NCI-H2029 (cell line): ENCODE measurements at regions not wholly inside any gene's neighbourhood (a gene's known extent, or its start where the extent isn't known, plus 50 kb on each side); places are given as distances from the start of the nearest gene placed in this dataset.

ENCODE experiments used
- DNase-seq: peaks from one replicate; lab custom pipeline; 2025; lab: John Stamatoyannopoulos, UW

DNA sequence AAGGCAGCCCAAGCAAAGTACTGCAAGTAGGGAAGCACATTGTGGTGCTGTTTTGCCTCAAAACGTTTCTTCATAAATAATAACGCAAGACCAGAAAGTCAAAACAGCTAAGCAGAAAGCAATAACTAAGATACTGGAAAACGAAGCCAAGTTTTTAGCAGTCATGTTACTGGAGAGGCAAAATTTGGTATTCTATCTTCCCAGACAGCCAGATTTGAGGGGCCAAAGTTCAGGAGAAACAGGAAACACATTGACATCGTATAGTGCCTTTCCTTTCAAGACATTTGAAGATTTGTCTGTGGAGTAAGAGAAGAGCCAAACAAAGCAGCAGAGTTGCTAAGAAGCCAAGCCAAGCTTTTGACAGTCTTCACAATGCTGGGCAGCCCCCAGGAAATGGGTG is 843.6 kb upstream of the NECTIN3 start:
- DNase-seq: no peak

DNA sequence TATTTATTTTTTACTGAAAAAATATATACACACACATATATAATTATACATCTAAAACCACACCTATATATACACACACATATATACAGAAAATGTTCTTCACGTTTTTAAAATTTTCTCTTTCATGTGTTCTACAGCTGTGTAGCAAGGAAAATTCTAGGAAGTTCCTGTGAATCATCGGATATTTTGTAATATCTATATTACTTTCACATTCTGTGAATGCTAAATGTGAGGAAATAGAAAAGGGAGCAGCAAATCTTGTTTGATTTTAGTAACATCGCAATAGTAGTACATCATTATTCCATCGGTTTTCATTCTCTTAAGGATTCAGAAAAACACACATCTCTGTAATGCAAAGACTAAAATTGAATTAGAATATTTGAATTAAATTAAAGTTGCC is 836.8 kb upstream of the NECTIN3 start:
- DNase-seq: no peak

DNA sequence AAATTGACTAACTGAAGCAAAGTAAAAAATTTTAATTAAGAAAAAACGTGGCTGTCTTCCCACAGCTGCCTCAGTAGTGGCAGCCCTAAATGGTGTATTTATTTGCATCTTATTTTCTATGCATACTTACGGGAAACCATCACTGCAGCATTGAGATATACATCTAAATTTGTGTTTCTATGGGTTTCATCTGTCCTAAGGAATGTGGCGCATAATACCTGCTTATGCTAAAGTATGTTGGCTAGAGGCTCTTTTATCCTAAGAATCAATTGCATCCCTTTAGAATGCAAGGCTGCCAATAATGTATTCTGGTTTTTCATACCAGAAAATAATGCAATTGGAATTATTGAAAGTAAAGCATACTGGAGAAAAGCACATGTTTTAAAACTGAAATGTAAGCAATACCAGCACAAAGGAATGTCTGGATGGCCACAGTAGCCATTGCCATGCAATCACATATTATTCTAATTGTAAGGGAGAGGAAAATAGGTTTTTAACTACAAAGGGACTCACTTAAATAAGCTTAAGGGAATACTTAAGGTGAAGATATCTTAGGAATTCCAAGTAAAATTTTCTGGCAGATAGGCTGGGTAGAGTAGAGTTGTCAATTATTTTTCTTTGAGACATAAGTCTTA is 834.5 kb upstream of the NECTIN3 start:
- no peak for DNase-seq

DNA sequence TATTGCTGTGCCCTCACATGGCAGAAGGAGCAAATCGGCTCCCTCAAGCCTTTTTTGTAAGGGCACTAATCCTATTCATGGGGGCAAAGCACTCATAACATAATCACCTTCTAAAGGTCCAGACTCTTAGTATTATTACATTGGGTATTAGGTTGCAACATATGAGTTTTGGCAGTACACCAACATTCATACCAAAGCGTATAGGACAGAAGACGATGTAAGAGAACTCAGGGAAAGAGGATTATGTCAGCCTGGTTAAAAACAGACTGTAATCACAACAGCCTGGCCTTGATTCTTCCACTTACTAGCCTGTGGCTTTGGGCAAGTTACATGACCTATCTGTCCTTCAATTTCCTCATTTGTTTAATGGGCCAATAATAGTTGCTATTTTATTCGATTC is 828.5 kb upstream of the NECTIN3 start:
- peak; percentile 9 for DNase-seq

DNA sequence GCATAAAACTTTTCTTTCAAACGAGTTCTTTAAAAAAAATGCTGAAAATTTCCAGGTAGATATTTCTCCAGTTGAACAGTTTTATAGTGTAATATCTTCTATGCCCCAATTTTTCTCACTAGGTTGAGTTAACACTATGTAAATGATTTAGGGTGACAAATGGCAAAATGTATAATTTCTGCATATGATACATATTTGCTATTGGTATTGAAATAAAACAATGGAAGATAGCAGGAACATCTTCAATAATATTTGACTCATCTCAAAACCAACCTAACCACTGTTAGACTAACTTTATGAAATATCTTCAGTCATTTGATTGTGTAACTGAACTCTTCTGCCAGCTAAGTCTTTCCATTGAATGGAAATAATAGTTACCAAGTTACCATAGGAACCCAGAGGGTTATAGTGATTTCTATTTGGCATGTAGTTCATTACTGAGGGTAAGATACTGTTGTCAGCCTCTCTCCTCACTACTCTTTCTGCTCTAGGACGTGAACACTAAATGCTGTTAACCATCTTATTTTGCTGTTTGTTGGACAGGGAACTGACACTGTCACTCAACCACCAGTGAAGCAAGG is 824.7 kb upstream of the NECTIN3 start:
- no peak for DNase-seq

DNA sequence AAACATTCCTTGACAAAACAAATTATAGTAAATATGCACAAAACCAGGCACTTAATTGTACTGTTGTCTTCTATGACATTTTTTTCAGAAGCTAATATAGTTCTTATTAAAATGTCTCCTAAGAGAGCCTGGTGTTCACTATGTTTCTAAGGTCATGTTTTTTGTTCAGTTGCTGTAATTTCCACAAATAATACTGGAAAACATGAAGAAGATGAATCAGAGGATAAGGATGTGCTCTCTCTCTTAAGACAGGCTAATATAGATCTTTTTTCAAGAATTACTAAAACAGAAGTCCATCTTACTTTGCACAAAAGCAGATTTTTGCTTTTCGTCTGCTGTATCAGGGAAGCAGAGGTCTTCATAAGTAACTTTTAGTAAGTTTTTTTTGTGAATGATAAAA is 823.0 kb upstream of the NECTIN3 start:
- no peak for DNase-seq

DNA sequence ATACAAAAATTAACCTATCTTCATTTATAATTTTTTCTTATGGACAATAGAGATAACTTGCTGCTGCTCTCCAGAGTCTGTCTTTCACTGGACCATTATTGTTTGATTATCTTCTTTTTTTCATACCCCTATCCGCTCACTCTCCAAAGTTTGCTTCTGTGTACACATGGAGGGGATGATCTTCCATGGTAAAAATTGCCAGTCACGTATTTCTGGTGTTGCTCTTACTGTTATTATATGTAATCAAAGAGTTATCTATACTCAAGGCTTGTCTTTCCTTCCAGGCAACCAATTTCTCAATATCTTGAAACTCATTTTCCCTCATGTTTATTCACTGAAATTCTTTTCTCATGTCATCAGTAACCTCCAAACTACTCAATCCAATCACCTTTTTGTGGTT is 817.8 kb upstream of the NECTIN3 start:
- DNase-seq: no peak

DNA sequence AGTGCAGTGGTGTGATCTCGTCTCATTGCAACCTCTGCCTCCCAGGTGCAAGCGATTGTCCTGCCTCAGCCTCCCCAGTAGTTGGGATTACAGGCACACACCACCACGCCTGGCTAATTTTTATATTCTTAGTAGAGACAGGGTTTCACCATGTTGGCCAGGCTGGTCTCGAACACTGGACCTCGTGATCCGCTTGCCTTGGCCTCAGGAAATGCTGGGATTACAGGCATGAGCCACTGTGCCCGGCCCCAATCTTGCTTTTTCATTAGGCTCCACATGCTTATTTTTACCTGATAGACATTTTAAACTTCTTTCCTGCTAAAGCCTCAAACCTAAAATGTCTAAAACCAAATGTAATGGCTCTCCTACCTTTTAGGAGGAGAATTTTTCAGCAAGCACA is 817.0 kb upstream of the NECTIN3 start:
- no peak for DNase-seq

DNA sequence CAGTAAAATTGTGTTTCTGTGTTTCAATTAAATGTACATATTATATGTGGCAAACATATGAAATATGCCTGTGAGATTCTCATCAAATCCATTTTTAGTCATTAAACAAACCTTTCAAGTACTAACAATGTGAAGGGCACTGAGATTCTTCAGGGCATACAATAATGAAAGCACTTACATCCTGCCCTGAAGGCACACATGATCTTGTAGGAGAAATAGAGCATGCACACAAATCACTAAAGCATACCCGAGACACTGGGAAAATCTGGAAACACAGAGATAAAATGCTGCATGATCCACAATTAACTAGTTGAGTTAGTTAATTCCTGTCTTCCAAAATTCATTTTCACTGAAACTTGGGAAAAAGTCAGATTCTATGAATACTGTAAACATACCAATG is 810.5 kb upstream of the NECTIN3 start:
- no peak for DNase-seq

DNA sequence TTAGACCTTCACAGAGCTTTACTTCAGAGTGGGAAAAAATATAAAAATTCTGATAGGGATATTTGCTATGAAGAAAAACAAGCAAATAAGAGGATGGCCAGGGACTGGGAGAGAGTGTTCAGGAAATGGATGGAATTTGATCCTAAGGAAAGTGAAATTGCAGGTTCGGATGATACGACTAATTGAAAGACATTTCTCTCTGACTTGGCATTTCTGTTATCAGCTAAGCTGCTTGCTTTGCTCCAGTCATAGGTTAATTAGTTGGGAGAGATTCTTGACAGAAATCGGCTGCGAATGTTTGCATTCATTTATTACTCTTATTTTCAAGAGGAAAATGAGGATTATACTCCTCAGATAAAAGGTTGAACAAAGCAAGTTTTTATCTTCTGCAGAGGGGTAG is 808.7 kb upstream of the NECTIN3 start:
- DNase-seq: no peak

DNA sequence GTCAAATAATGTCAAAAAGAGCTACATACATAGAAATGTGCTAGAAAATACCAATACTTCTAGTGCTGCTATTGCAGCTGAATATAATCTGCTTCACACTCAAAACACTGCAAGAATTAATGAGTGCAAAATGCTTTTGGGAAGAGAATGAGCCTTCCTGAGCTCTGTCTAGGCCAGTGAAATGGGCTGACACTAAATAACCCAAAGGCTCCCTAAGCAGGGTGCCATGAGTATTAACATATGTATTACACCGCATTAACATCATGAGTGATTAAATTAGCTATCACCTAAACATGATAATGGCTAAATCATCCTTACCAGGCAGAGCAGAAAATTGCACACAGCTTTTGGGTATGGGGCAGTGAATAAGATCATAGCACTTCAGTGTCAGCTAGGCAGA is 806.3 kb upstream of the NECTIN3 start:
- no peak for DNase-seq

DNA sequence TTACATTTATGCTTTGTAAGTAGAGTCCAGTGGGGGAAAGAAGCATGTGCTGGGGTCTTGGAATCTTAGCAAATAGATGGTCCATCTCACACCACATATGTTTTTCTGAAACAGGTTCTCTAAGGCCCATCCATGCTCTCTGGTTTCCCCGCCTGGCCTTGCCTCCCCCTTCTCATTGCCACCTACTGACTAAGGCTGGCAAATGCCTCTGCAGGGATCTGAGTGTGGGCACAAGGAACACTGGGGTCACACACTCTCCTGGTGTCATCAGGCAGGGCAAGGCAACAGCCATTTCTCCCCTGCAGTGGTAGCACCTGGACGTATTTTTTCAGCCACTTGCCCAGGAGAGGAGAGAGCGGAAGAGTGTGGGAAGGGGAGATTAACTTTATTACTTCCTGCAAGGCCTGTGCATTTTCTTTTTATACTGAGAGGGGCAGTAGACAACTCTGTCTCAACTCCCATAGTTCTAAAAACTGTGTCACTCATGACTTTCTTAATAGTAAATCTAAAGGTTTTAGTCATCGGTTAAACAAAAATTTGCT is 804.2 kb upstream of the NECTIN3 start:
- DNase-seq: no peak

DNA sequence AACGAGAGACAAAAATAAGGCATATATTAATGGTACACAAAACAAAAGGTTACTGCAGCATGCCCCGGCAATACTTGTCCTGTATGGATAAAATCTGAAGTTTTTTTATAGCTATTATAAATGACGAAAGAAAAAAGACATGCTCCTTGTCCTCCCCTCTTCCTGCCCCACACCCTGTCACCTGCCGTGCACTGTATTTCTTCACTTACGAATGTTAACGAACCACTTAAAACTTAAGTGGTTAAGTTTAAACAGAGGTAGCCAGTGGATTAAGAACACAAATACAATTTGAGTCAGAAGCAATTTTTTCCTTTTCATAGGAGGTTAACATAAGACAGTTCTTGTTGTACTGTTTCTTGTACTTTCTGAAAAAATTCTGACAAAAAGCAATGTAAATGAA is 799.1 kb upstream of the NECTIN3 start:
- no peak for DNase-seq

DNA sequence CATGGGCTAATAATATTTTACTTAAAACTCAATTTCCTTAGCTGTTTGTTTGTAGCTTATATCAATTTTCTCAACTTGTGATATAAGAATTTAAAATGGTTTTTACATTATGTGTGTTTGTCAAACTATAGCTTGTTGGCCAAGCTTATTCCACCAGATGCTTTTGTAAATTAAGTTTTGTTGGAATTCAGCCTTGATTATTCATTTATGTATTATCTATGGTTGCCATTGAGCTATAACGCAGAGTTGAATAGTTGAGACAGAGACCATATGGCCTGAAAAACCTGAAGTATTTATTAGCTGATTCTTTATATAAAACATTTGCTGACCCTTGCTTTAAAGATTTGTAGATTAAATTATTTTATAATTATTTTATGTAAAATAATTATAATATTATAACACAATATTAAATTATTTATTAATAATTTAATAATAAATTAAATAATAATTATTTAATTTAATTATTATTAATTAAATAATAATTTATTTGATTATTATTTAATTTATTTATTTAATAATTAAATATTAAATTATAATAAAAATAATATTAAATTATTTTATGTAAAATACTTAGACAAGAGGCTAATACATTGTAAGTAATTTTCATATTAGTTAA is 779.6 kb upstream of the NECTIN3 start:
- no peak for DNase-seq

DNA sequence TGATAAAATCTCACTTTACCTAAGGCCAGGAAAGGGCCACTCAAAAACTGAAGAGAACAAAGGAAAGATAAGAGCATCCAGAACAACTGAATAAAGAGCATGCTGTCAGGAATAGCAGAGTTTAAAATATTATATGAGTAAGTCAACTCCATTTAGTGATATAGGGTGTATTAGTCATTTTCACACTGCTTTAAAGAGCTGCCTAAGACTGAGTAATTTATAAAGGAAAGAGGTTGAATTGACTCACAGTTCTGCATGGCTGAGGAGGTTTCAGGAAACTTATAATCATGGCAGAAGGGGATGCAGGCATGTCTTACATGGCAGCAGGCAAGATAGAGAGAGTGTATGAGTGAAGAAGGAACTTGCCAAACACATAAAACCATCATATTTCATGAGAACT is 778.0 kb upstream of the NECTIN3 start:
- no peak for DNase-seq

DNA sequence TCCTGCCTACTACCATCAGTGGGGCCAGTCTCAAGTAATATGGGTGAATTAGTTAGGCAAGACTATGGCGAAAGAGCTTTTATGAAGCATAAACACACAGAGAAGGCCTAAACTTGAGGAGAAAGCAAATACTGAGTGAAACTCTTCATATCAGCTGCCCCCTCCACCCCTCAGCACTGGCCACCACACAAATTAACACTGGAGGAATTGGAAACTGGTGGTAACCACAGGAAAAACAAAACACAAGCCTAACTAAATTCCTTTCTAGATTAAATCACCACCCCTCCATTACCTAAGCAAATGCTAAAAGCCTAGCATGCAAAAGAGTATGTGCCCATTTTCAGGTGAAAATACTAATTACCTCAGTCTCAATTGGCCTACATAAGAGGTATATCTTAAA is 774.7 kb upstream of the NECTIN3 start:
- no peak for DNase-seq

DNA sequence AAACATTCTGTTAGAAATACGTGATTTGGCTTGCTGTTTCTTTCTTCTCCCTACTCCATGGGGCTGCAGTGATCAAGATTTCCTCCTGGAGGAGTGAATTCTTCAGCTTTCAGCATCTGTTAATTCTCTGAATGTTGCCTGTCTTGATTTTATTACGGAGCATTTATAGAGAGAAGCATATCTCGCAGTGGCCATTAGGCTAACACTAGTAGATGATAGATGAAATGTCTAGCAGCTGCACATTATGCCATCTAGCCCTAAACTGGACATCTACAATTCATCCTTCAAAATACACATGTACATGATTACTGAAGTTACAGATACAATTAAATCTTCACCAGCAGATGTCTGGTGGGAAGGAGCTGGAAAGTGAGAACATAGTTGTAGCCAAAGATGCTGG is 769.8 kb upstream of the NECTIN3 start:
- no peak for DNase-seq

DNA sequence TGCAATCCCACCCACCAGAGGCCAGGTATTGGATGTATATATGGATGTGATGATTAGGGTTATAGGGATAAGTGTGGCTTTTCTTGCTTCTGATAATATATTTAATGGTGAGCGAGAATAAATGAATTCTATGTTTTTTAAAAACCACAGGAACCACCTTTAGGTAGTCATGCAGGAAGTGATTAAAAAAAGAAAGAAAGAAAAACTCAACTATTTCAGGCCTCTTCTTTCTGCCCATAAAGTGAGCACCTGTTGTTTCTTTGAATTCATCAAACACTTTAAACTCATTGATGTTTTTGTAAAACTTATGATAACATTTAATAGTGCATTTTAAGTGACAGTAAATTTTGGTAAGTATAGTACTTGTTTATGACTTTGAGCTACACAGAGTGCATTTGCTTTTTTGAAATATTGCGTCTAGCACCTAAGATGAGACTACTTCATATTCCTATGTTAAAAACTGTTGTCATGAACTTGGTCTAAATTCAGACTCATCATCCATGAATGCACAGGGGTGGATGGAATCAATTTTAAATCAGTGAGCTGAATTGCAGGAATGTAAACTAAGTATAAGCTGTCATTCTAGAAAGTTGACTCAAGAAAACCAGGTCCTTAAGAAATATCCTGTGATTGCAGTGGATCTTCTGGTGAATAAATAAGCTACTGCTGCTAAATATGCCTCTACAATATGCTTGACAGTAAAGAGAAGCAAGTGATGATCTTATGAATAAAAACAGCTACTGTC is 764.4 kb upstream of the NECTIN3 start:
- no peak for DNase-seq

DNA sequence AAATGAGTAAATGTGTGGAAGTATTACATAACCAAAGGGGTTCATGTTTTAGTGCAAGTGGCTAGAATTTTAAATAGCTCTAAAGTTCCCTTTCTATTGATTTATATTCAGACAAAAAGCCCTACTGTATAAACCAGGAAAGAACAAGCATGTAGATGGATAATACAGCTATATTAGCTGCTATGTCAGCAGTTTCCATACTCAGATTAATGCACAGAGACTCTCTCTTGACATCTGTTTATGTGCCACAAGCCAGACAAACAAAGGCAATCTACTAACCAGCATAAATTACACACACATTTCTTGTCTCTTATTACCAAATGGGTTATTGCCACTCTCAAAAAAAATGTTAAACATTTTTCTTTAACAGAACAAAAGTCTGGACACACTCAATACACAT is 760.1 kb upstream of the NECTIN3 start:
- no peak for DNase-seq

DNA sequence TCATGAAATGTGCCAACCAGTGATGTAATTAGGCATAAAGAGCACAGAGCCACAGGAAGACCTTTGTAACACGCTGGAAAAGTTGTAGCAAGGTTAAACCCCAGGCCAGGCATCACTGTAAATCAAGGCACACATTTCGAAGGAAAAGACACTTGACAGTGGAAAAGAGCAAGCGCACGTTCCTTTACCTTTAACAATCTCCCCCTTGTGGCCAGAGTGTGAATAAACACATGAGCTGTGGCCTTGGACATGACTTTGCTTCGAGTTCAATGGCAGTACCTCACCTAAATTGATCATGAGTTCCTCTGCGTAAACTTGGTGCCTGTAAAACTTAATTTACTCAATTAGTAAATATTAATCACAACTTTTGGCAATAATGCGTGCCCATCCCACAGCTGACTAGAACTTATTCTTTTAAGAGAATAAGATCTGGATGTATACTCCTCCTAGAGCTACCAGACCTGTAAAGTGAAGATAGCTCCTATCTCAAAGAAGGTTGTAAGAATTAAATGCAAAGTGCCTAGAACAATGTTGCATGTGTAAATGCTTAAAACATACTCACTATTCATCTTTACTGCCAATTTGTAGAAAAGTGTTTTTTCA is 757.0 kb upstream of the NECTIN3 start:
- DNase-seq: peak; percentile 59

DNA sequence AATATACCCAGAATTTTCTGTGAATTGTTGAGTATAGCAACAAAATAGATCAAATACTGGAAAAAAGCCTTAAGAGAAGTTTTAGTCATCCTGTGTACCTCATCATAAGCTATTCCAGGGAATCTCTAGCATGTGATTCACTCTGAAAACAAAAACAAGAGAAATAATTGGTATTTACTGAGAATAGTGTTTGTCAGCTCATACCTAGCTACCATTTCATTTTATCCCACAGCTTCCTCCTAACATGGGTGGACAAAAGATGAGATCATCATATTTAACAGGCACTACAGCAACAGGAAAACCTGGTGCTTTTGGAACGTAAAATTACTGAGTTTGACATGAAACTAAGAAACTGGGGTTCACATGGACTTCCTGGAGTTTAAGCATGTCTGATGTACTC is 753.5 kb upstream of the NECTIN3 start:
- peak; percentile 41 for DNase-seq

DNA sequence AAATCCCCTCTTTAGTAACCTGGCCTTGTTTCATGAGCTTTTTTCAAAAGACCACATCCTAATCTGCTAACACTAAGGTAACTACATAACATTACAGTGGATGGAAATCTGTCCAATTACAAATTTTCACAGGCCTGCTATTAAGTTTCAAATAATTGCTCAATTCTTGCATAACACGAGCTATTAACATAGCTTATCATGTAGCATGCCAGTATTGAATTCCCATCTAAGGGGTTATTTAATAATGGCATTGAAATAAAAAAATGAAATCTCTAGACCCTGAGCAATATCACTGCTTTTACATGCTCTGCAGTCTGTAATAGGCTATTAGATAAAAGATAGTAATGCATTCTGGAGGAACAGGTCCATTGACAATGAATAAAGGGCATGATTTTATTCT is 748.3 kb upstream of the NECTIN3 start:
- DNase-seq: no peak
